ENCODE measurements at regions not wholly inside any gene's neighbourhood (a gene's known extent, or its start where the extent isn't known, plus 50 kb on each side); places are given as distances from the start of the nearest gene placed in this dataset.

DNA sequence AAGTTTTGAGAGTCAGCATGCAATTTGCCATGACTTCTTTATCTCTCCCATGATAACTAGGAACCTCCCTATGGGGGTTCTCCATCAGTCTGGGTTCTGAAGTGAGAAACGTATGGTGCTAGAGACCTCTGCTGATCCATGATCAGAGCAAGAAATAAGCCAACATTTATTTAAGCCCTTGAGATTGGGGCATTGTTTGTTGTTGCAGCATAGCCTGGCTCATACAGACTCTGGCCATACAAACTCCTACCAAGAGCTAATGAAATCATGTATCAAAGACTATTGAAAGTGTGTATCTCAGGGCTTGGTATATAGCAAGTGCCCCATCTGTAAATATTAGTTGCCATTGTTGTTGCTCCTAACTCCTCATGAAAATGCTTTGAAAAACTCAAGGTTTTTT is 233.9 kb downstream of the MAF start:
- no peak for TF ChIP-seq GATA2 (IDR thresholded peaks at IDR 0.05; ENCODE audit: low read depth, low read length)
- no peak for TF ChIP-seq GATA3 (IDR thresholded peaks at IDR 0.05; ENCODE audit: low read depth, low read length)
